SJCRH30 (cell line): ENCODE measurements at regions not wholly inside any gene's neighbourhood (a gene's known extent, or its start where the extent isn't known, plus 50 kb on each side); places are given as distances from the start of the nearest gene placed in this dataset.

Experiments
- DNase-seq, 2 experiments: peaks; one replicate each; pipeline ENCODE4 v3.0.0-alpha.2; 2015 to 2020
- H3K27ac ChIP-seq: fragments of 250-450 bp; sonication (Bioruptor Pico); 2 replicates; pipeline ENCODE4 v1.5.1; 2020; ENCODE audit warnings: mild to moderate bottlenecking, moderate library complexity
- H3K27me3 ChIP-seq: fragments of 250-450 bp; sonication (Bioruptor Pico); 2 replicates; pipeline ENCODE4 v1.5.1; 2020; ENCODE audit warnings: mild to moderate bottlenecking, moderate library complexity
- H3K36me3 ChIP-seq: fragments of 250-450 bp; sonication (Bioruptor Pico); 2 replicates; pipeline ENCODE4 v1.5.1; 2020; ENCODE audit warnings: mild to moderate bottlenecking, moderate library complexity
- H3K4me1 ChIP-seq: fragments of 250-450 bp; sonication (Bioruptor Pico); 2 replicates; pipeline ENCODE4 v1.5.1; 2020; ENCODE audit warnings: mild to moderate bottlenecking, moderate library complexity
- H3K4me3 ChIP-seq: fragments of 250-450 bp; sonication (Bioruptor Pico); 2 replicates; pipeline ENCODE4 v1.5.1; 2020; ENCODE audit warnings: mild to moderate bottlenecking, moderate library complexity
- H3K9me3 ChIP-seq: fragments of 250-450 bp; sonication (Bioruptor Pico); replicated peaks from 2 replicates; pipeline ENCODE4 v1.5.1; 2020; ENCODE audit warnings: mild to moderate bottlenecking, moderate library complexity

GRCh38 chr11:122193457-122193856 lies 77.4 kb upstream of the BLID start:
- Histone ChIP-seq H3K4me1 (peaks cover 22% of the 10 kb centered on the region), H3K9me3 (no peaks in the 10 kb centered on the region), H3K27ac (no peak overlapping the region), H3K36me3 (no peaks in the 10 kb centered on the region), H3K27me3 (no peaks in the 10 kb centered on the region), H3K4me3 (no peak overlapping the region)
- DNase-seq = no peak

DNA sequence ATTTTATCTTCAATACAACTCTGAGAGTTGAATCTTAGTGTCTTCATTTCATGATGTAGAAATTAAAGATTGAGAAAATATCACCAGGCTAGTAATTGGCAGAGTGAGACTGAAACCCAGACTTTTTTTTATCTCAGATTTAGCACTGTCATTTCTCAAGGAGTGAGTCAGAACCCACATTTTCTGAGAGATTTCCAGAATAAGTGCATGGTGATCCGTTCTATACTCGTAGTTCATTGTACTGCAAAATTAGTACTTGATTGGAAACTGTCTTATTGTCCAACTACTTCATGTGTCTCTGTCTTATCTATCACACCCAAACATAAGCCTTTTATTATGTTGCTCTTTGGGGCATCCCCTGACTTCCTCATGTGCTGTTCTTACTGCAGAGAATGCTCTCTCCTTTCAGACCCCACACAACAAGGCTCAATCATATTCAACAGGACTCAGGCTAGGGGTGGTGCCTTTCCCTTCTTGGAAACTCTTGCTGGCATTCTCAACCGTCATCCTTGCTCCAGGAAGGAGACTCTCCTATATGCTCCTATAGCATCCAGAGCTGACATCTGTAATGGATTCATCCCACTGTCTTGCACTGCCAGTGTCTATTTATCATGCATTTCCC lies 76.7 kb upstream of the BLID start:
- Histone ChIP-seq H3K4me3 (no peak overlapping the region), H3K4me1 (peaks cover 21% of the 10 kb centered on the region), H3K9me3 (no peaks in the 10 kb centered on the region), H3K36me3 (no peaks in the 10 kb centered on the region), H3K27me3 (no peaks in the 10 kb centered on the region), H3K27ac (no peak overlapping the region)
- no peak for DNase-seq

GRCh38 chr11:122190768-122191167 lies 74.8 kb upstream of the BLID start:
- DNase-seq = no peak
- H3K4me3 ChIP-seq = no peak overlapping the region
- H3K9me3 ChIP-seq = no peaks in the 10 kb centered on the region
- H3K4me1 ChIP-seq = peaks cover 7% of the 10 kb centered on the region
- H3K36me3 ChIP-seq = no peaks in the 10 kb centered on the region
- H3K27me3 ChIP-seq = no peaks in the 10 kb centered on the region
- no peak overlapping the region for H3K27ac ChIP-seq

DNA sequence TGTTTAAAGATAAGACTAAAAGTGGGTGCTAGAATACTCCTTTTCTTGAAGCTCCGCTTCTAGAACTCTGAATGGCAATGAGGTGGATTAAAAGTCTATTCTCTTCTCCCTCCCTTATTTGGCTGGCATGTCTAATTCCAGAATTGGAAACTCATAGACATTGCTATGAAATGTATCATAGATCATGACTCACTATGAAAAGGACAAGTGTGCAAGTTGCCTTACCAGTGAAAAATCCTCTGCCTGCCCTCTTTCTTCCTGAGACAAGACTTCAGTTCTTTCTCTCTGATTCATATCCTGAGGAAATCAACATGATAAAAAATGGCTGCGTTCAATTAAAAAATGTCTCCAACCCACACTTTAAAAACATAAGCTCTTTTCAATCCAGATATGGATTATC lies 73.2 kb upstream of the BLID start:
- Histone ChIP-seq H3K4me1 (peaks cover 7% of the 10 kb centered on the region), H3K27ac (peak overlapping the region; percentile 58), H3K36me3 (no peaks in the 10 kb centered on the region), H3K4me3 (no peak overlapping the region), H3K27me3 (no peaks in the 10 kb centered on the region), H3K9me3 (no peaks in the 10 kb centered on the region)
- DNase-seq = peak; percentile 11 to 29

DNA sequence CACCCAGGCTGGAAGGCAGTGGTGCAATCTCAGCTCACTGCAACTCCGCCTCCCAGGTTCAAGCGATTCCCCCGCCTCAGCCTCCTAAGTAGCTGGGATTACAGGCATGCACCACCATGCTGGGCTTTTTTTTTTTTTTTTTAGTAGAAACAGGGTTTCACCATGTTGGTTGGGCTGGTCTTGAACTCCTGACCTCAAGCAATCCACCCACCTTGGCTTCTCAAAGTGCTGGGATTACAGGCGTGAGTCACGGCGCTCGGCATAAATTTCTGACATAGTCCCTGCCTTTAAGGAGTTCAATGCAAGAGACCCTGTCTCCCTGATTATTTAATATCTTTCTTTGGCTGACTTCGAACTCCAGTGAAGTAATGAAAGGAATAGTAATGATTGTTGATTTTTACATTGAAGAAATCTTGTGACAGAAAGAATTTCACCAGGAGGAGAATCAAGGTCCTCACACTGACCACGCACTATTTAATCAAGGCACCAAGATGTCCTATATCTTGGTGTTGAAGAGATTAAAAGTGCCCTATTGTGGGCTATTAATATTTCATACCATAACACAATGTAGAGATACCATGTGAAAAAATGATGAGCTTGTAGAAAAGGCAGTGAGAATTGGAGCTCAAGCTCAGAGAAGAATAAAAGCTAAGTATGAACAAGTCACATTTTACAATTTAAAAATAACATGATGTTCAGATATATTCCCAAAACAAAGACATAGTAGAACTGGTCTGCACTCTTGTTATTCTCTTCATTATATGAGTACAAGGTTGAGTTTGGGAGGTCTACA lies 71.6 kb upstream of the BLID start:
- Histone ChIP-seq H3K27me3 (no peaks in the 10 kb centered on the region), H3K4me3 (no peak overlapping the region), H3K9me3 (no peaks in the 10 kb centered on the region), H3K4me1 (peaks cover 7% of the 10 kb centered on the region), H3K36me3 (no peaks in the 10 kb centered on the region), H3K27ac (no peak overlapping the region)
- DNase-seq = no peak

GRCh38 chr11:122186439-122187080 lies 70.5 kb upstream of the BLID start:
- Histone ChIP-seq H3K27me3 (no peaks in the 10 kb centered on the region), H3K9me3 (no peaks in the 10 kb centered on the region), H3K27ac (no peak overlapping the region), H3K36me3 (no peaks in the 10 kb centered on the region), H3K4me3 (no peak overlapping the region), H3K4me1 (peaks cover 7% of the 10 kb centered on the region)
- no peak for DNase-seq

GRCh38 chr11:122183933-122184332 lies 67.9 kb upstream of the BLID start:
- Histone ChIP-seq H3K4me3 (no peak overlapping the region), H3K9me3 (no peaks in the 10 kb centered on the region), H3K4me1 (no peaks in the 10 kb centered on the region; the same call in 1 of the 2 replicates), H3K36me3 (no peaks in the 10 kb centered on the region), H3K27me3 (no peaks in the 10 kb centered on the region), H3K27ac (no peak overlapping the region)
- DNase-seq = no peak

DNA sequence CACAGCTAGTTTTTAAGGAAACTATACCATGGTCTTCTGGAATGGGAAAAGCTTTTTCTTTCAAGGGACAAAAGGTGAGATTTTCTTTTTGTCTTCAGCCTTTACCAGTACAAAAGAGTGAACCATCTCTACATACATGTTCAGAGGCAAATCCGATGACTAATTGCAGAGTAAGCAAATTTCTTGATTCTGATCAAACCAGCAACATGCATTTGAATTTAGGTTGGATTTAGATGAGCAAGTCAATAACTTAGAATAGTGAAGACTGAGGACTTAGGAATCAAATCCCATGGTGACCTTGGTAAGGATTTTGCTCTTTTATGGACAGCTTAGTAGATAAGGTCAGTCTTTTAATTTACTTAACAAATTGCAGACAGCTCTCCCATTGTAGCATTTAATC lies 65.9 kb upstream of the BLID start:
- H3K27me3 ChIP-seq = no peaks in the 10 kb centered on the region
- DNase-seq = no peak
- H3K9me3 ChIP-seq = no peaks in the 10 kb centered on the region
- no peaks in the 10 kb centered on the region for H3K4me1 ChIP-seq
- no peaks in the 10 kb centered on the region for H3K36me3 ChIP-seq
- H3K27ac ChIP-seq = no peak overlapping the region
- H3K4me3 ChIP-seq = no peak overlapping the region

DNA sequence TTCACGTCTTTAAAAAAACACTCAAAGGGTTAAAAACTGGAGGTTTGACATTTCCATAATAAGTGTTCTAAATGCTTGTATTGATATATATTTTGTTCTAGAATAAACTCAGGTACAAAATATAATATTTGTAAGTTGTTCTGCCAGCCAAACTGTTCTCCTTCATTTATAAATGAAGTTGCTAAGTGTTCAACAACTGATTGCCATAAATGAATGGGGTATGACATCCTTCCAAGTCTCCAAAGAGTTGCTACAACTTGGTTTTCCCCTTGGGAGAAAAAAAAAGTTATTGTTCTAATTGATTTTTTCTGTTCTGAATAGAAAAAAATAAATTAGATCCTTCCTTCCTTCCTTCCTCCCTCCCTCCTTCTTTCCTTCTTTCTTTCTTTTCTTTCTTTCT lies 65.4 kb upstream of the BLID start:
- H3K27ac ChIP-seq = no peak overlapping the region
- H3K36me3 ChIP-seq = no peaks in the 10 kb centered on the region
- H3K27me3 ChIP-seq = no peaks in the 10 kb centered on the region
- H3K9me3 ChIP-seq = no peaks in the 10 kb centered on the region
- H3K4me3 ChIP-seq = no peak overlapping the region
- no peaks in the 10 kb centered on the region for H3K4me1 ChIP-seq
- no peak for DNase-seq

- no peak for DNase-seq
- Histone ChIP-seq H3K27me3 (no peaks in the 10 kb centered on the region), H3K27ac (no peak overlapping the region), H3K9me3 (no peaks in the 10 kb centered on the region), H3K36me3 (no peaks in the 10 kb centered on the region), H3K4me3 (no peak overlapping the region), H3K4me1 (no peaks in the 10 kb centered on the region)
Measured at GRCh38 chr11:122179961-122180834, 64.2 kb upstream of the BLID start.

DNA sequence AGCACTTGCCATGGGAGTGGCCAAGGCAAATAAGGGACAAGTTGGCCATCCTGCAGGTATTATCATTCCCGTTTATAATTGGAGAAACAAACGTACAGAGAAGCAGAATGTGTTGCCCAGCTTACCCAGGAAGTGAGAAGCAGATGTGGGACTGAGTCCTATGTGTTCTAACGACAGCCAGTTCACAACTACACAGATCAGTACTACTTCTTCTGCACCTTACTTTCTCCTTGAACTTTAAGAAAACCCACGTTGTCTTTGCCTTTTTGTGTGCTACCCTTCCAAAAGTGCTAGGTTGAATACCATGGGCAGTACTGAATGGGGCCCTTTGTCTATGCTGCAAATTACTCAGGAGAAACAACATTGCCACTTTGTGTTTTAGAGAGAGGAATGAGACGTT lies 62.8 kb upstream of the BLID start:
- no peaks in the 10 kb centered on the region for H3K9me3 ChIP-seq
- no peaks in the 10 kb centered on the region for H3K36me3 ChIP-seq
- no peaks in the 10 kb centered on the region for H3K4me1 ChIP-seq
- no peaks in the 10 kb centered on the region for H3K27me3 ChIP-seq
- H3K27ac ChIP-seq = no peak overlapping the region
- no peak for DNase-seq
- no peak overlapping the region for H3K4me3 ChIP-seq

DNA sequence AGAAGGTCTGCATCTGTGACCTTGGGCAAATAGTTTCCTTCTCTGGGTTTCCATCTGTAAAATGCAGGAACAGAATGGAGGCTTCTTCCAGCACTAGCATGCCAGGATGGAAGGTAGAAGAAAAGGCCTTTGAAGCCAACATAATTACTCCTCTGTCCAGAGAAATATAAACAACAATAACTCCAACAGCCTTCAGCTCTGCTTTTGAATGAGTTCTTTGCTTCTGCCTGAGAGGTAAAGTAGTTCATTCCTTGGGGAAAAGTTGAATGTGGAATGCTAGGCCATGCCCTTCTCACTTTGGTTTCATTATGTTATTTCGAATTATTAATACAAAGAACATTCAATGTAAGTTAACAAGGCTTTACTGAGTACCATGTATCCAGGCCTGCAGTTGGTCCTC lies 61.2 kb upstream of the BLID start:
- Histone ChIP-seq H3K4me3 (no peak overlapping the region), H3K9me3 (no peaks in the 10 kb centered on the region), H3K36me3 (no peaks in the 10 kb centered on the region), H3K27me3 (no peaks in the 10 kb centered on the region), H3K4me1 (no peaks in the 10 kb centered on the region), H3K27ac (no peak overlapping the region)
- no peak for DNase-seq

DNA sequence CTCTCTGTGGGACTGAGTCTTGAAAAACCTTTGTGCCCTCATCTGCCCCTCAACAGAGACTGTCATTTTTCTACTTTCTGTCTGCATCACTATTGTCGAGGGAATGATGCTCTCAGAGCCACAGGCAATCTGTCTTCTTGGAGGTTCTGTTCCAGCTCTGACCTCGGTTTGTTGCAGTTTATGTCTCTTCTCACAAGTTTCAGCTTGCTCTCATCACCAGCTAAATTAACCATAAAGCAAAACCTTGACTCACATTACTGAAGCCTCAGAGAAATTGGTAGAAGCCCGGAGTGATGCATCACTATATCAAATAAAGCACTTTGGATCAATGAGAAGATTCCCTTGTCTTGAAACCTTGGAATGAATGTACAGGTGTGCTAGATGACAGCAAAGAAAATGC lies 60.6 kb upstream of the BLID start:
- Histone ChIP-seq H3K27ac (no peak overlapping the region), H3K36me3 (no peaks in the 10 kb centered on the region)

DNA sequence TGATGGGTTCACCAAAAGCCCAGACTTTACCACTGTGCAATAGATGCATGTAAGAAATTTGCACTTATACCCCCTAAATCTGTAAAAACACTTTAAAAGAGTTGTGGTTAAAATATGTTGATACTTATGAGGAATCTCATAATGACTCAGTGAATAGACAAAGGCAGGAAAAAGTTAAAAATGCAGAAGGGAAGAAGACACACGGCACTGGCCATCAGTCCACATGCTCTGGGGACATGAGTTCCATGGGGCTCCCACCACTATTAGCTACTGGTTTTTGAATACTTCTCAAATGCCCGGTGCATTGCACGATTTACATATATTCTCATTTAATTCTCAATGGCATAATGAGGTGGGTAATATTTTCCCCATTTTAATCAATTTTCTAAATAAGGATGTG lies 59.3 kb upstream of the BLID start:
- no peaks in the 10 kb centered on the region for H3K9me3 ChIP-seq
- H3K27me3 ChIP-seq = no peaks in the 10 kb centered on the region
- no peak overlapping the region for H3K4me3 ChIP-seq
- H3K27ac ChIP-seq = no peak overlapping the region
- H3K36me3 ChIP-seq = no peaks in the 10 kb centered on the region
- no peak for DNase-seq
- H3K4me1 ChIP-seq = no peaks in the 10 kb centered on the region

More for the DNA sequence above, 60.6 kb upstream of the BLID start:
- Histone ChIP-seq H3K4me1 (no peaks in the 10 kb centered on the region), H3K9me3 (no peaks in the 10 kb centered on the region), H3K4me3 (no peak overlapping the region), H3K27me3 (no peaks in the 10 kb centered on the region)
- DNase-seq = no peak

DNA sequence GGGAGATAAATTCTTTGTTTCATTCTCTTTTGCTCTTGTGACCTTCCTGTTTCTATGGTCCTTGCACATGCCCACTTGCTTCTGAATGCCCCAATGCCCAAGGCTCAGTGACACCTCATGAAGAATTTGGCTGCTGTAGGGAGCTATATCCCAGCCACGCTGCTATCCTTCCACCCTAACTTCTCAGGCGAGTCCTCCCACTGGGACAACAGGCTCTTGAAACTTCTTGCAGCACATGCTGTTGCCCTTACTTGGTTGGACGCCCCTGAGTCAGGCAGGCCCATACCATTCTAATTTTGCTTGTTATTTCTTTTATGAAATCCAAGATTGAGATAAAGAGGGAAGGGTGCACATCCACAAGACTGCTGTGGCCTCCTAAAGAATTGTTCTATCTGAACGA lies 57.6 kb upstream of the BLID start:
- H3K9me3 ChIP-seq = no peaks in the 10 kb centered on the region
- no peak overlapping the region for H3K27ac ChIP-seq
- no peaks in the 10 kb centered on the region for H3K36me3 ChIP-seq
- H3K27me3 ChIP-seq = no peaks in the 10 kb centered on the region
- no peak overlapping the region for H3K4me3 ChIP-seq
- no peaks in the 10 kb centered on the region for H3K4me1 ChIP-seq
- no peak for DNase-seq
